ENCODE measurements at regions not wholly inside any gene's neighbourhood (a gene's known extent, or its start where the extent isn't known, plus 50 kb on each side); places are given as distances from the start of the nearest gene placed in this dataset.

DNA sequence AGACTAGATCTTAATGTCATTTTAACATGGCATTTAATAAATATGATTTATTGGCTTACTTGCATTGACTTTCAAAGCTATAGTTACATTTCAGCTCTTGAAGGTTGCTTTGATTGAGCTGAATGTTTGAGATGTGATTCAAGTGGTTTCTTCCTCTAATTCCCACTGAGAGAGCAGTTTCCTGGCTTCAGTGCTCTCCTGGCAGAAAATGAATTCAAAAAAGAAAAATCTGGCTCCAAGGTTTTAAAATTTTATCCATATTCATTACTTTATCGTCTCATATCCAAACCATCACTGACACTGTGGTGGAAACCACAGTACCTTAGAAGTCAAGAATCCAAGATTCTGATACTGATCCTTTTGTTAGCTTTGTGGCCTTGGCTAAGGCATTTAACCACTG, 263.1 kb upstream of the HSF2 start:
- no peak for DNase-seq (ENCODE audit: extremely low spot score)
- Histone ChIP-seq H3K4me3 (no peak overlapping the region), H3K27ac (replicated peaks in 1 of 4) (no peak overlapping the region), H3K9me3 (no peaks in the 10 kb centered on the region), H3K36me3 (no peaks in the 10 kb centered on the region), H3K27me3 (no peaks in the 10 kb centered on the region), H3K4me1 (no peaks in the 10 kb centered on the region)
- intact Hi-C loops (cut with DNase I) = no loop called here
- TF ChIP-seq, protein P1, sequence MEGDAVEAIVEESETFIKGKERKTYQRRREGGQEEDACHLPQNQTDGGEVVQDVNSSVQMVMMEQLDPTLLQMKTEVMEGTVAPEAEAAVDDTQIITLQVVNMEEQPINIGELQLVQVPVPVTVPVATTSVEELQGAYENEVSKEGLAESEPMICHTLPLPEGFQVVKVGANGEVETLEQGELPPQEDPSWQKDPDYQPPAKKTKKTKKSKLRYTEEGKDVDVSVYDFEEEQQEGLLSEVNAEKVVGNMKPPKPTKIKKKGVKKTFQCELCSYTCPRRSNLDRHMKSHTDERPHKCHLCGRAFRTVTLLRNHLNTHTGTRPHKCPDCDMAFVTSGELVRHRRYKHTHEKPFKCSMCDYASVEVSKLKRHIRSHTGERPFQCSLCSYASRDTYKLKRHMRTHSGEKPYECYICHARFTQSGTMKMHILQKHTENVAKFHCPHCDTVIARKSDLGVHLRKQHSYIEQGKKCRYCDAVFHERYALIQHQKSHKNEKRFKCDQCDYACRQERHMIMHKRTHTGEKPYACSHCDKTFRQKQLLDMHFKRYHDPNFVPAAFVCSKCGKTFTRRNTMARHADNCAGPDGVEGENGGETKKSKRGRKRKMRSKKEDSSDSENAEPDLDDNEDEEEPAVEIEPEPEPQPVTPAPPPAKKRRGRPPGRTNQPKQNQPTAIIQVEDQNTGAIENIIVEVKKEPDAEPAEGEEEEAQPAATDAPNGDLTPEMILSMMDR (IDR thresholded peaks at IDR 0.05) = no peak
- TF ChIP-seq POLR2AphosphoS5 (IDR thresholded peaks at IDR 0.05) (no peak), POLR2A (IDR thresholded peaks at IDR 0.05; ENCODE audit: low read depth) (no peak), EP300 (IDR thresholded peaks at IDR 0.05) (no peak)
- WGBS = 80% methylated on average over 1 of the region's 1 CpG

DNA sequence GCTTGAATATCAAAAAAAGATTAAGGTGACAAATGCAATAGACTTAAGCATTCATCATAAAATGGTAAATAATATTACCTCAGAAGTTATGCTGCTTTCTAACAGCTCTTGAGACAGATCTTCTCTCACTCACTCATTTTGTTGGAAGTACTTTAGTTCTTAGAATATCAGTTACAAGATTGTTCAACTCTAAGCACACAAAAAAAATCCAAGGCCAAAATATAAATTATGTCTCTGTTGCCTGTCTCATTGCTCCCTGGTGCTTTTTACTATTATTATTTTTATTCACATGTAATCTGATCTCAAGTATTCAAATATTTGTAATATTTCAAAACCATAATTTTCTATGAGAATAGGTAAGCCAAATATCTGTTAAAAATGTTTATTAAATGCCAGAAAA, 259.4 kb upstream of the HSF2 start:
- Histone ChIP-seq H3K36me3 (no peaks in the 10 kb centered on the region), H3K4me3 (no peak overlapping the region), H3K27me3 (no peaks in the 10 kb centered on the region), H3K27ac (replicated peaks in 1 of 4) (no peak overlapping the region), H3K9me3 (no peaks in the 10 kb centered on the region), H3K4me1 (peaks cover 0 to 10% (median 6%) of the 10 kb centered on the region in 4 donors)
- intact Hi-C loops (cut with DNase I) = no loop called here
- no peak for DNase-seq (ENCODE audit: extremely low spot score)
- TF ChIP-seq POLR2AphosphoS5 (IDR thresholded peaks at IDR 0.05) = no peak
- TF ChIP-seq EP300 (IDR thresholded peaks at IDR 0.05) = no peak
- TF ChIP-seq, protein P1 (IDR thresholded peaks at IDR 0.05) = no peak
- no peak for TF ChIP-seq POLR2A (IDR thresholded peaks at IDR 0.05; ENCODE audit: low read depth)

DNA sequence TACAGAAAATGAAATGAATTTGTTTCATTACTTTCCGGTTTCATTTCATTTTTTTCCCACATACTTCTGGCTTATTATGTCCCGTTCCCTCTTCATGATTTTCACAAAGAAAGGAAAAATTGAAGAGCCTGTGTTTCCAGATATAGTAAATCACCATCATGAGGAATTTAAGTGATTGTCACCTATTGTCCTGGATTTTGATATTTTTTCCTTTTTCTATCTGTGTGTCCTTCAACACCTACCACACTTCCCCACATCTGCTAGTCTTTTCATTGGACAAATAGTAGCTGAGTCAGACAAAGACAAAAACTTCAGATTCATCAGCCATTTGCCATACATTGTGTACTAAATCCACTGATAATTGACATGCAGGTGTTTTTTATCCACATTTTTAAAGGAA, 258.2 kb upstream of the HSF2 start:
- Histone ChIP-seq H3K36me3 (no peaks in the 10 kb centered on the region), H3K9me3 (no peaks in the 10 kb centered on the region), H3K4me3 (no peak overlapping the region), H3K4me1 (peaks cover 0 to 10% (median 6%) of the 10 kb centered on the region in 4 donors), H3K27ac (replicated peaks in 1 of 4) (no peak overlapping the region), H3K27me3 (no peaks in the 10 kb centered on the region)
- no peak for DNase-seq (ENCODE audit: extremely low spot score)
- 78% methylated on average over 2 of the region's 2 CpGs for WGBS
- TF ChIP-seq POLR2A (IDR thresholded peaks at IDR 0.05; ENCODE audit: low read depth) = no peak
- TF ChIP-seq POLR2AphosphoS5 (IDR thresholded peaks at IDR 0.05) = no peak
- no peak for TF ChIP-seq EP300 (IDR thresholded peaks at IDR 0.05)
- TF ChIP-seq, protein P1 (IDR thresholded peaks at IDR 0.05) = no peak
- intact Hi-C loops (cut with DNase I) = no loop called here

DNA sequence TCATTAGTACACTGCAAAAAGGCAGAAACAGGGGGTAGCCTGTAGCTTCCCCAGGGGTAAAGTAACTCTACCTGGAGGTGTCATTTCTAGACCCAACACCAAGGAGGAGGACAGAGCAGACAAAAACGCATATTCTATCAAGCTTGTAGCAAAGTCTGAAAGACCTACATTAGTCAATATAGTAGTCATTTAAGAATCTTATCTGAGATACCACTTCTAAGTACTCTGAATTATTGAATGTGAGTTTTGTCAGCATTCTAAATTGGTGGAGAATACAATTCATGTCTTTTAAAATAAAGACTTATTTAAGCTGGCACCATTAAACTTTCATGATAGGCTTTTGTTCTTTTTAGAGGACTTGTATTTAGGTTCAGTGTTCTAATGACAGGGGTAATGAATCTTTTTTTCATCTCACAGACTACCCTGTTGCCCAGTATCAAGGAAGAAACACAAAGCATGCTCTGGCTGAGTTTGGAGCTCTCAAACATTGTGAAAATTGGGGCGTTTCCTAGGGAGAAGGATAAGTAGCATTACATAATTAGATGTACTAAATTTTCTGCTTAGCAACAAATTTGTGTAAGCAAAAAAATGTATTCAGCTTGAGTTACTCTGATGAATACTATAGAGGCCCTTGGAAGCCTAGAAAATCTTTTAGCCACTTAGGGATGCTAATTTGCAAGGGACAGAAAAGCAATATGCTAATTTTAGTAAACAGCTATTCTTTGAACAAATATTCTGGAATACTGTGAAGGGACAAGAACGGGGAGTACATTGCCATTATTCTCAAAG, 255.4 kb upstream of the HSF2 start:
- H3K9me3 ChIP-seq = no peaks in the 10 kb centered on the region
- H3K27me3 ChIP-seq = no peaks in the 10 kb centered on the region
- WGBS = 67% methylated on average over 3 of the region's 3 CpGs
- no peak for DNase-seq (ENCODE audit: extremely low spot score)
- intact Hi-C loops (cut with DNase I) = no loop called here
- H3K4me3 ChIP-seq = no peak overlapping the region
- H3K36me3 ChIP-seq = no peaks in the 10 kb centered on the region
- peaks cover 0 to 28% (median 13%) of the 10 kb centered on the region in 4 donors for H3K4me1 ChIP-seq
- TF ChIP-seq EP300 (IDR thresholded peaks at IDR 0.05) = no peak
- TF ChIP-seq POLR2AphosphoS5 (IDR thresholded peaks at IDR 0.05) = no peak
- TF ChIP-seq, protein P1 (IDR thresholded peaks at IDR 0.05) = no peak
- no peak for TF ChIP-seq POLR2A (IDR thresholded peaks at IDR 0.05; ENCODE audit: low read depth)
- H3K27ac ChIP-seq (replicated peaks in 1 of 4) = no peak overlapping the region

GRCh38 chr6:122145246-122145645, 254.2 kb upstream of the HSF2 start:
- Histone ChIP-seq H3K4me3 (no peak overlapping the region), H3K27ac (replicated peaks in 1 of 4) (no peak overlapping the region), H3K9me3 (no peaks in the 10 kb centered on the region), H3K36me3 (no peaks in the 10 kb centered on the region), H3K27me3 (no peaks in the 10 kb centered on the region), H3K4me1 (peaks cover 0 to 28% (median 13%) of the 10 kb centered on the region in 4 donors)
- TF ChIP-seq, protein P1 (IDR thresholded peaks at IDR 0.05) = no peak
- TF ChIP-seq EP300 (IDR thresholded peaks at IDR 0.05) (no peak), POLR2AphosphoS5 (IDR thresholded peaks at IDR 0.05) (no peak), POLR2A (IDR thresholded peaks at IDR 0.05; ENCODE audit: low read depth) (no peak)
- WGBS = 93% methylated on average over 2 of the region's 2 CpGs
- DNase-seq (ENCODE audit: extremely low spot score) = no peak
- intact Hi-C loops (cut with DNase I) = no loop called here
